Activated effector memory CD4-positive, alpha-beta T cell treated with anti-CD3 and anti-CD28 coated beads, Interleukin-2, amount 50 U/mL, for 16 hours (primary cell): ENCODE measurements at regions not wholly inside any gene's neighbourhood (a gene's known extent, or its start where the extent isn't known, plus 50 kb on each side); places are given as distances from the start of the nearest gene placed in this dataset.
"Not testable (repeated sequence)": the region's sequence is repeated elsewhere in the genome, so short reads cannot be mapped to it uniquely, and the experiment has no call there.

ENCODE experiments used
- DNase-seq: peaks from one replicate; pipeline ENCODE4 v3.0.0-alpha.2; 2020

GRCh38 chr2:111373060-111373459, 252.3 kb downstream of the BCL2L11 start:
- DNase-seq = not testable (repeated sequence)

- not testable (repeated sequence) for DNase-seq
Measured at GRCh38 chr2:111373989-111374388, 253.3 kb downstream of the BCL2L11 start.

GRCh38 chr2:111374734-111375133, 254.0 kb downstream of the BCL2L11 start:
- DNase-seq = not testable (repeated sequence)

- DNase-seq = not testable (repeated sequence)
Measured at GRCh38 chr2:111375320-111375883, 254.7 kb downstream of the BCL2L11 start.

- DNase-seq = not testable (repeated sequence)
Measured at GRCh38 chr2:111376272-111376970, 255.7 kb downstream of the BCL2L11 start.

- not testable (repeated sequence) for DNase-seq
Measured at GRCh38 chr2:111376971-111377352, 256.2 kb downstream of the BCL2L11 start.

GRCh38 chr2:111377386-111377959, 256.8 kb downstream of the BCL2L11 start:
- DNase-seq = not testable (repeated sequence)

- DNase-seq = not testable (repeated sequence)
Measured at GRCh38 chr2:111378348-111378747, 257.6 kb downstream of the BCL2L11 start.

GRCh38 chr2:111380733-111381439, 260.2 kb downstream of the BCL2L11 start:
- DNase-seq = peak; percentile 72

GRCh38 chr2:111381530-111382306, 261.0 kb downstream of the BCL2L11 start:
- not testable (repeated sequence) for DNase-seq

- not testable (repeated sequence) for DNase-seq
Measured at GRCh38 chr2:111382507-111382906, 261.8 kb downstream of the BCL2L11 start.

- DNase-seq = not testable (repeated sequence)
Measured at GRCh38 chr2:111383311-111383710, 262.6 kb downstream of the BCL2L11 start.

GRCh38 chr2:111385226-111385957, 264.7 kb downstream of the BCL2L11 start:
- not testable (repeated sequence) for DNase-seq

GRCh38 chr2:111390605-111391004, 269.9 kb downstream of the BCL2L11 start:
- not testable (repeated sequence) for DNase-seq

- DNase-seq = peak; percentile 83
Measured at GRCh38 chr2:111395350-111396128, 274.8 kb downstream of the BCL2L11 start.

- DNase-seq = not testable (repeated sequence)
Measured at GRCh38 chr2:111400598-111401253, 280.0 kb downstream of the BCL2L11 start.

GRCh38 chr2:111401270-111402140, 280.8 kb downstream of the BCL2L11 start:
- DNase-seq = not testable (repeated sequence)

GRCh38 chr2:111402450-111402849, 281.7 kb downstream of the BCL2L11 start:
- not testable (repeated sequence) for DNase-seq

GRCh38 chr2:111403287-111403686, 282.6 kb downstream of the BCL2L11 start:
- not testable (repeated sequence) for DNase-seq
